ENCODE measurements at regions not wholly inside any gene's neighbourhood (a gene's known extent, or its start where the extent isn't known, plus 50 kb on each side); places are given as distances from the start of the nearest gene placed in this dataset.

DNA sequence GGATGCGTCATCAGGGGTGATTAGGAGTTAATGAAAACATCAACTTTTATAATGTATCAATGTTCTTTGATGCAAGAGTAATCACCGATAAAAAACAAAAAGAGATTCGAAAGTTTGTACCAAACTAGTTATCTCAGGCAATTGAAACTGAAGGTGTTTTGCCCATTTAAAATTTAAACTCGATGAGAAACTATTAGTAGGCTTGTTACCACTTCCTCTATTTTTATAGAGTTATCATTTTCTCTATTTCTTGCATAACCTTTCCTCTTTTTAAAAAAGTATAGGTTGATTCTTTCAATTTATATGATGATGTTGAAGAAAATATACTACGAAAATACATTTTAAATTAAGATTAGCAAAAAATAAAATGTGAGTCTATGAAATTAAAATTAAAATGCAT, 597.3 kb upstream of the POT1 start:
- H3K36me3 ChIP-seq (ENCODE audit: control insufficient read depth in 2 of 2, extremely low read depth in 1 of 2, insufficient read depth in 2 of 2, low read length in 2 of 2), result no peaks in the 10 kb centered on the region
- no peak overlapping the region for H3K27ac ChIP-seq (ENCODE audit: control insufficient read depth, insufficient read depth, low read length)
- no peak overlapping the region for H3K4me3 ChIP-seq (ENCODE audit: control insufficient read depth in 2 of 3, extremely low read depth in 1 of 3, insufficient read depth in 2 of 3, low read depth in 1 of 3, low read length in 3 of 3)
- dilution Hi-C loops (cut with MboI; ENCODE audit: extremely low pct_ligation_motif_present, low sequenced_read_pairs), result no loop called here
- H4K20me1 ChIP-seq (ENCODE audit: control insufficient read depth, extremely low read depth, insufficient read depth, low read length), result no peaks in the 10 kb centered on the region
- no peak overlapping the region for H2AFZ ChIP-seq (ENCODE audit: control insufficient read depth, low read length)
- TF ChIP-seq CTCF (optimal IDR thresholded peaks at IDR 0.05 in 1 of 3, IDR thresholded peaks at IDR 0.05 in 1 of 3, conservative IDR thresholded peaks at IDR 0.05 in 1 of 3; ENCODE audit: extremely low read depth in 1 of 3, insufficient read depth in 2 of 3, low read length in 3 of 3), result no peak
- no peak for TF ChIP-seq EZH2 (IDR thresholded peaks at IDR 0.05; ENCODE audit: low read length)
- no peaks in the 10 kb centered on the region for H3K9me3 ChIP-seq (ENCODE audit: control insufficient read depth, low read depth, low read length)
- no peak overlapping the region for H3K9ac ChIP-seq (ENCODE audit: control insufficient read depth, extremely low read depth, insufficient read depth, low read length)
- no peaks in the 10 kb centered on the region for H3K79me2 ChIP-seq (ENCODE audit: control insufficient read depth, insufficient read depth, low read length)
- no peaks in the 10 kb centered on the region for H3K27me3 ChIP-seq (ENCODE audit: control insufficient read depth, extremely low read depth, insufficient read depth, low read length)
- DNase-seq (ENCODE audit: low read depth, low spot score) (no peak), FAIRE-seq (no peak)
- H3K9me1 ChIP-seq (ENCODE audit: control insufficient read depth, extremely low read depth, insufficient read depth, low read length), result no peaks in the 10 kb centered on the region
- no peak overlapping the region for H3K4me2 ChIP-seq (ENCODE audit: control insufficient read depth, extremely low read depth, insufficient read depth, low read depth, low read length)
- no peaks in the 10 kb centered on the region for H3K4me1 ChIP-seq (ENCODE audit: control insufficient read depth, extremely low read depth, insufficient read depth, low read length)

GRCh38 chr7:125526092-125526491, 596.5 kb upstream of the POT1 start:
- dilution Hi-C loops (cut with MboI; ENCODE audit: extremely low pct_ligation_motif_present, low sequenced_read_pairs), result no loop called here
- FAIRE-seq, result no peak

More at GRCh38 chr7:125526092-125526491, 596.5 kb upstream of the POT1 start:
- H2AFZ ChIP-seq (ENCODE audit: control insufficient read depth, low read length), result no peak overlapping the region
- no peaks in the 10 kb centered on the region for H3K9me3 ChIP-seq (ENCODE audit: control insufficient read depth, low read depth, low read length)
- H3K4me2 ChIP-seq (ENCODE audit: control insufficient read depth, extremely low read depth, insufficient read depth, low read depth, low read length), result no peak overlapping the region
- TF ChIP-seq CTCF (optimal IDR thresholded peaks at IDR 0.05 in 1 of 3, IDR thresholded peaks at IDR 0.05 in 1 of 3, conservative IDR thresholded peaks at IDR 0.05 in 1 of 3; ENCODE audit: extremely low read depth in 1 of 3, insufficient read depth in 2 of 3, low read length in 3 of 3) (no peak), EZH2 (IDR thresholded peaks at IDR 0.05; ENCODE audit: low read length) (no peak)
- H3K27me3 ChIP-seq (ENCODE audit: control insufficient read depth, extremely low read depth, insufficient read depth, low read length), result no peaks in the 10 kb centered on the region
- no peaks in the 10 kb centered on the region for H4K20me1 ChIP-seq (ENCODE audit: control insufficient read depth, extremely low read depth, insufficient read depth, low read length)
- no peak overlapping the region for H3K4me3 ChIP-seq (ENCODE audit: control insufficient read depth in 2 of 3, extremely low read depth in 1 of 3, insufficient read depth in 2 of 3, low read depth in 1 of 3, low read length in 3 of 3)
- H3K36me3 ChIP-seq (ENCODE audit: control insufficient read depth in 2 of 2, extremely low read depth in 1 of 2, insufficient read depth in 2 of 2, low read length in 2 of 2), result no peaks in the 10 kb centered on the region
- no peak for DNase-seq (ENCODE audit: low read depth, low spot score)
- H3K79me2 ChIP-seq (ENCODE audit: control insufficient read depth, insufficient read depth, low read length), result no peaks in the 10 kb centered on the region
- H3K4me1 ChIP-seq (ENCODE audit: control insufficient read depth, extremely low read depth, insufficient read depth, low read length), result no peaks in the 10 kb centered on the region
- H3K9me1 ChIP-seq (ENCODE audit: control insufficient read depth, extremely low read depth, insufficient read depth, low read length), result no peaks in the 10 kb centered on the region
- no peak overlapping the region for H3K9ac ChIP-seq (ENCODE audit: control insufficient read depth, extremely low read depth, insufficient read depth, low read length)
- no peak overlapping the region for H3K27ac ChIP-seq (ENCODE audit: control insufficient read depth, insufficient read depth, low read length)

Measured in keratinocyte (primary cell).